ENCODE measurements at regions not wholly inside any gene's neighbourhood (a gene's known extent, or its start where the extent isn't known, plus 50 kb on each side); places are given as distances from the start of the nearest gene placed in this dataset.

DNA sequence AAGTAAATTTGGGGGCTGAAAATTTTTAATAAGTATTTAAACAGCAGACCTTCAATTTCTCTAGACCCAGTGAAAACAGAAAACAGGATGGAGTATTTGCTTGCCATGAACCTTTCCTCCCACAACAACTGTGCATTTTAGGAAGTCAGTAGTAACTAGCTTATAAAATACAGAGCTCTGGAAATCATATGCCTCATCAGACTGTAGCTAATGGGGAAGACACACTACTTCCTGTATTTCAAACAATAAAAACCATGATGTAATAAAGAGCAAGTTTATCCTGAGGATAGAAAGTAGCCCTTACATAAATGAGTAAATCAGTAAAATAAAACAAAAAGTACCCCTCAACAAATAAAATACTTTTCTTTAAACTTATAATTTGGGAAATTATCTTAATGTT, 280.1 kb upstream of the ZFP42 start:
- TF ChIP-seq, protein P1, sequence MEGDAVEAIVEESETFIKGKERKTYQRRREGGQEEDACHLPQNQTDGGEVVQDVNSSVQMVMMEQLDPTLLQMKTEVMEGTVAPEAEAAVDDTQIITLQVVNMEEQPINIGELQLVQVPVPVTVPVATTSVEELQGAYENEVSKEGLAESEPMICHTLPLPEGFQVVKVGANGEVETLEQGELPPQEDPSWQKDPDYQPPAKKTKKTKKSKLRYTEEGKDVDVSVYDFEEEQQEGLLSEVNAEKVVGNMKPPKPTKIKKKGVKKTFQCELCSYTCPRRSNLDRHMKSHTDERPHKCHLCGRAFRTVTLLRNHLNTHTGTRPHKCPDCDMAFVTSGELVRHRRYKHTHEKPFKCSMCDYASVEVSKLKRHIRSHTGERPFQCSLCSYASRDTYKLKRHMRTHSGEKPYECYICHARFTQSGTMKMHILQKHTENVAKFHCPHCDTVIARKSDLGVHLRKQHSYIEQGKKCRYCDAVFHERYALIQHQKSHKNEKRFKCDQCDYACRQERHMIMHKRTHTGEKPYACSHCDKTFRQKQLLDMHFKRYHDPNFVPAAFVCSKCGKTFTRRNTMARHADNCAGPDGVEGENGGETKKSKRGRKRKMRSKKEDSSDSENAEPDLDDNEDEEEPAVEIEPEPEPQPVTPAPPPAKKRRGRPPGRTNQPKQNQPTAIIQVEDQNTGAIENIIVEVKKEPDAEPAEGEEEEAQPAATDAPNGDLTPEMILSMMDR (IDR thresholded peaks at IDR 0.05; ENCODE audit: insufficient read depth, low read length, poor library complexity, severe bottlenecking), result no peak
- TF ChIP-seq EZH2phosphoT487 (conservative IDR thresholded peaks at IDR 0.05; ENCODE audit: low read length), result no peak

Measured in SU-DHL-6 (cell line).